ENCODE measurements at regions not wholly inside any gene's neighbourhood (a gene's known extent, or its start where the extent isn't known, plus 50 kb on each side); places are given as distances from the start of the nearest gene placed in this dataset.

- no peak for DNase-seq
These were observed 907.5 kb upstream of the SLC10A2 start for GRCh38 chr13:103973740-103974139.

- no peak for DNase-seq
These were observed 903.4 kb upstream of the SLC10A2 start for GRCh38 chr13:103969520-103970050.

DNA sequence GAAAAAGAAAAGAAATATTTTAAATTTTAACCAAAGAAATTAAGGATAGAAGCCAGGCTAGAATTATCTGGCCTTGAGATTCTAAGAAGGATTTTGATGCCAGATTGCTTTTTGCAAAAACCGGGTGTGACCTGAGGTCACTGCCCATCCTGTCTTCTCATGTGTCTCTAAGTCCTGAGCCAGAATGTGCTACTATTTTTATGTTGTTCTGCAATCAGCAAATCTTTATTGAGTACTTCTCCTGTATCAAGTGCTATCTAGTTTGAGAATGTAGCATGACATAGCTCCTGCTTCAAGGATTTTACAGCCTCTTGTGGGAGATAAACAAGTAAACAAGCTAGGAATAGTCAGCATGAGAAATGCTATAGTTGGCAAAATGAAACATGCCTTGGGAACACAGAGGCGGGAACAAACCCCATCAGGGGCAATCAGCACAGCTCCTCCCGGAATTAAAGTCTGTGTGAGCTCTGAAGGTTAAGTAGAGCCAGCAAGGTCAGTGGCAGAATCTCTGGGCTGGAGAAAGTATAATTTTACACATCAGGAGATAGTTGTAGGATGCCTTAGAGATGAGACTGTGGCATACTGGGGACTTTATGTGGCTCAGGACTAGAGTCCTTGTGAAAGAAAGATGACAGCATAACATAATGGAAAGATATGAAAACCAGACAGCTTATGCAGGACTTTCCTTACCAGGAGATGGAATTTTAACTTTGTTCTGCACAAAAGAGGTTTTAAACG, 899.5 kb upstream of the SLC10A2 start:
- DNase-seq, result no peak

DNA sequence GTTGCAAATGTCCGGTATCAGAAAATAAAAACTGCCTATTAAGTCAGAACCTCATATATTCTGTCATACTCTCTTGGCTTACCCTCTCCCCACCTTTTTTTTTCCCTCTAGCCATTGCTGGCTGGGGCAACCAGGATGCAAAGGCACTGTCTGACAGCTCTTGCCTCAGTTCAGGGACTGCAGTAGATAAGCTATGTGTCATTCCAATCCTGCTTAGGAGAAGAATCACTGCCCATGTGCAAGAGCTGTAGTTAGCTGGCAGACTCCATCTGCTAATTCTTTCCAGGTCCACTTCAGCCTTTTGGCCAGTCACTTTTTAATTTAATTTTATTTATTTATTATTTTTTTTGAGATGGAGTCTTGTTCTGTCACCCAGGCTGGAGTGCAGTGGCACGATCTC, 895.6 kb upstream of the SLC10A2 start:
- no peak for DNase-seq

DNA sequence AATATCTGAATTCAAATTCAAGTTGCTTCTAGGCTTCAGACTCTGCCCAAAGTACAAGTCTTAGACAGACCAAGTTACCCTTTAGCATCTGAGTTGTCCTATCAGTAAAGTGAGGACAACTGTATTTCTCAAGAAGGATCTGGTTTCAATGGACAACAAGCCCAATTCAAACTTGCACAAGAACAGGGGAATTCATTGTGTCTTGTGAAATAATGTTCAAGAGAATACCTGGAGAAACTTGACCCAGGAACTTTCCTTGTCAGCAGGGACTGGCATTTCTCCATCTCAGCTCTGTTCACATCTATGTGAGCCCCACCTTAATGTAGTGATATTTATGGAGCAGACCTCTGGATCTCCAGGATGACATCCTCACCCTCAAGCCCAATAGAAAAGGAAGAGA, 894.9 kb upstream of the SLC10A2 start:
- no peak for DNase-seq

- no peak for DNase-seq
These were observed 893.8 kb upstream of the SLC10A2 start for GRCh38 chr13:103960001-103960400.

- DNase-seq, result no peak
These were observed 892.5 kb upstream of the SLC10A2 start for GRCh38 chr13:103958691-103959090.

DNA sequence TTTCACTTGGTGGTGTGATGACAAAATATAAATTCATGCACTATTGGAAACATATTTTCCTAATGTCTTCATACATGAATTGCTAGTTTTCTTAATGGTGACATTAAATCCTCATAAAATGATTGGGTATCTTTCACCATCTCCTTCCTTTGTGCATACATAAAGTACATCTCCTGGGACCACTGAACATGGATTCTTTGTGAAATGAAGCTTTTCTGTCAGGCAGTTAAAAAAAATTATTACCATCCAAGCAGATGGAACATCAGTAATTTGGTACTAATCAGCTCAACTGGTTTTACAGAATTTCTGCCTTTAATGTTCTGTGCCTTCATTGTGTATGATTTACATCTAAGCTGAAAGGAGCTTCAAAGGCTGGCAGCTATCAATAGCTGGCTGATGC, 891.7 kb upstream of the SLC10A2 start:
- no peak for DNase-seq

GRCh38 chr13:103953859-103954258, 887.6 kb upstream of the SLC10A2 start:
- DNase-seq, result no peak

GRCh38 chr13:103952183-103952582, 886.0 kb upstream of the SLC10A2 start:
- no peak for DNase-seq

GRCh38 chr13:103948426-103948825, 882.2 kb upstream of the SLC10A2 start:
- no peak for DNase-seq

- no peak for DNase-seq
These were observed 879.6 kb upstream of the SLC10A2 start for GRCh38 chr13:103945836-103946235.

GRCh38 chr13:103941506-103942140, 875.4 kb upstream of the SLC10A2 start:
- DNase-seq, result no peak

DNA sequence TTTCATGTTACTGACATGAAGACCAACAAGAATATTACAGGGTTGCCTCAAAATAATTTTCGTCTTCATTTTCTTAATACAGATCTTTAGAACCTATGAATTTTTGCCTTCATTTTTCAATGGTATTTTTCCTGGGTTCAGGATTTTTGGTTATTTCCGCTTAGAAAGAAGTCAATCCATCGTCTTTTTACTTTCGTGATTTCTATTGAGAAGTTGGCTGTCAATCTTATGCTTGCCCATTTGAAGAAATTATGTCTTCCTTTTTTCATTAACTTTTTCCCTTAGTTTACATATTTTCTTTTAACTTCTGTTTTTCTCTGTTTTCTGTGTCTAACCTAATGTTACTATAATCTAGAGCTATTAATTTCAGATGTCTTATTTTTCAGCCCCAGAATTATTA, 868.9 kb upstream of the SLC10A2 start:
- DNase-seq, result no peak

GRCh38 chr13:103931885-103932284, 865.7 kb upstream of the SLC10A2 start:
- no peak for DNase-seq

- DNase-seq, result no peak
These were observed 865.2 kb upstream of the SLC10A2 start for GRCh38 chr13:103931331-103931845.

GRCh38 chr13:103926118-103926517, 859.9 kb upstream of the SLC10A2 start:
- no peak for DNase-seq

DNA sequence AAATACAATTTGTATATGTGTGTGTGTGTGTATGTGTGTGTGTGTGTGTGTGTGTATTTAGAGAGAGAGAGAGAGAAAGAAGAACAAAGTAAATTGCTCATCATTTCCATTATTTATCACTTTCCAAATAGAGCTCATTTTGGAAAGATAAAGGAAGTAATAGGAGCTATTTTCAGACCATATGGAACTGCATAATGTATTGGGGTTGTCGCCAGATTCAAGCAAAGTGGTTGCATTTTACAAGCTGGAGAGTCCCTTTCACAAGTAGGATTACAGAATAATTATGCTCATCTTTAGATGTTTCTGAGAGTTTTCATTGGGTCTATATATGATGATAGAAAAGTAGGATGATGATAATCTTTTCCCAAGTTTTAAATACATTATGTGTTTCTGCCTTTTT, 842.7 kb upstream of the SLC10A2 start:
- DNase-seq, result no peak

DNA sequence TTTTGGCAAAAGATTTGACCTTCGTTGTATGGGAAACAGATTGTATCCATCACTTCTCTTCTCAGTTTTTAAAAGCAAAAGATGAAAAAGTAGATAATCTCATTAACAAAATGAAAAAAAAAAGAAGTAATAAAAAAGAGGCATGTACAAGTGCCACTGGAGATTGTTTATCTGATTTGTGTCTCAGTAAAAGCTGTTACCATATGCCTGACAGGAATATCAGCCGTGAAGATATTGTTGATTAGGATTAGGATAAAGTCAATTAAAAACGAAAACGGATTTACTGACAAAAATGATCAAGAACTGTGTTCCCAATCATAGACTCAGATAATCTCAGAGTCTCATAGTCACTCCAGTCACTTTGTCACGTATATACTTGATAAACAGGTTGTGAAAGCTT, 842.1 kb upstream of the SLC10A2 start:
- DNase-seq, result no peak

DNA sequence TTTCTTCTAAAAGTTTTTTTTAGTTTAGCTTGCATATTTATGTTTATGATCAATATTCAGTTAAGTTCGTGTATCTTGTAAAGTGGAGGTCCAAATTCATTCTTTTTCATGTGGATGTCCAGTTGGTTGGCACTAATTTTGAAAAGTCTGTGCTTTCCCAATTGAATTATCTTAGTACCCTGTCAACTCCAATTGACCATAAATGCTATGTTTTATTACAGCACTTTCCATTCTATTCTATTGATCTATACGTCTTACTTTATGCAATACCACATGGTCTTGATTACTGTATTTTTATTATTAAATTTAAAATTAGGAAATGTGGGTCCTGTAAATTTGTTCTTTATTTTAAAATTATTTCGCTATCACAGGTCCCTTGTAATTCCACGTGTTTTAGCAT, 837.6 kb upstream of the SLC10A2 start:
- DNase-seq, result no peak

GRCh38 chr13:103898481-103898880, 832.3 kb upstream of the SLC10A2 start:
- DNase-seq, result no peak

- no peak for DNase-seq
These were observed 829.8 kb upstream of the SLC10A2 start for GRCh38 chr13:103895835-103896531.

GRCh38 chr13:103894626-103895025, 828.4 kb upstream of the SLC10A2 start:
- no peak for DNase-seq
